HCT116 (cell line): ENCODE measurements at regions not wholly inside any gene's neighbourhood (a gene's known extent, or its start where the extent isn't known, plus 50 kb on each side); places are given as distances from the start of the nearest gene placed in this dataset.

Experiments
- ATAC-seq: fragments of 200-7000 bp; cut with Tn5 transposase; 2 replicates; pipeline ENCODE4 v1.9.1; 2020; ENCODE audit warnings: mild to moderate bottlenecking, moderate library complexity
- BruUV-seq: library from RNA; stranded (reverse); fragments of 400-500 nt; replicated peaks from 2 replicates; lab custom pipeline; 2021; lab: Mats Ljungman, UMichigan
- CTCF ChIA-PET: fragments of 300-600 bp; sonication (Branson Sonifier 250); formaldehyde crosslinking; loops from one replicate; lab custom pipeline; 2021; ENCODE audit warnings: antibody characterized with exemption; lab: Charles Lee
- POLR2A ChIA-PET: fragments of 300-600, 350-600 bp; sonication (Branson Sonifier 250); formaldehyde crosslinking; loops from one replicate; lab custom pipeline; 2021; ENCODE audit warnings: antibody characterized with exemption; lab: Charles Lee
- RAD21 ChIA-PET, 2 experiments: fragments of 300-600 bp; sonication (Branson Sonifier 250); formaldehyde crosslinking; loops; one replicate each; lab custom pipeline; 2023; ENCODE audit warnings: low total read pairs in 2 of 2; ENCODE audit not compliant: uncharacterized antibody in 2 of 2, unreplicated experiment in 2 of 2, low non-redundant PET in 1 of 2; lab: Charles Lee
- DNase-seq: peaks from one replicate; pipeline ENCODE4 v3.0.0-alpha.2; 2010; ENCODE audit warnings: low read depth, low spot score
- H2AFZ ChIP-seq: fragments of 200-600 bp; shearing (Covaris generic), sonication (generic); 2 replicates; pipeline ENCODE4 v1.6.1; 2017; ENCODE audit warnings: low read depth, mixed run types, mixed read lengths, antibody characterized with exemption, low read length; ENCODE audit not compliant: poor library complexity, severe bottlenecking
- H3K27ac ChIP-seq: 2 replicates; pipeline ENCODE4 v1.5.1; 2012; ENCODE audit warnings: low read depth, low read length
- H3K27me3 ChIP-seq: fragments of 200-600 bp; sonication (generic); 2 replicates; pipeline ENCODE4 v1.6.1; 2016; ENCODE audit warnings: mixed run types, low read length, mixed read lengths; ENCODE audit not compliant: insufficient read depth
- H3K36me3 ChIP-seq, 2 experiments: fragments of 200-500 bp in 1 of 2; fragments of 200-600 bp in 1 of 2; sonication (Bioruptor generic) in 1 of 2; sonication (generic) in 1 of 2; 2 replicates each; pipeline versions ENCODE4 v1.5.1 to v1.6.1; 2014 to 2016; ENCODE audit warnings: low read length in 2 of 2, inconsistent platforms in 1 of 2, mixed read lengths in 1 of 2, mixed run types in 1 of 2; ENCODE audit not compliant: insufficient read depth in 2 of 2, control insufficient read depth in 1 of 2
- H3K4me1 ChIP-seq, 2 experiments: fragments of 200-600 bp in 1 of 2; sonication (generic) in 1 of 2; 2 replicates each; pipeline versions ENCODE4 v1.5.1 to v1.6.1; 2012 to 2017; ENCODE audit warnings: low read length in 2 of 2, inconsistent platforms in 1 of 2, mild to moderate bottlenecking in 1 of 2, mixed read lengths in 1 of 2, mixed run types in 1 of 2, moderate library complexity in 1 of 2; ENCODE audit not compliant: insufficient read depth in 2 of 2, control insufficient read depth in 1 of 2
- H3K4me2 ChIP-seq: fragments of 200-600 bp; sonication (generic); 2 replicates; pipeline ENCODE4 v1.6.1; 2017; ENCODE audit warnings: mixed run types, low read length, mixed read lengths
- H3K4me3 ChIP-seq, 2 experiments: fragments of 200-600 bp in 1 of 2; sonication (generic) in 1 of 2; replicated peaks in 1 of 2; 2 replicates each; pipeline ENCODE4 v1.5.1; 2011 to 2016; ENCODE audit warnings: low read length in 2 of 2, control low read depth in 1 of 2, low read depth in 1 of 2, mild to moderate bottlenecking in 1 of 2, mixed read lengths in 1 of 2, mixed run types in 1 of 2
- H3K79me2 ChIP-seq: fragments of 200-600 bp; sonication (generic); 2 replicates; pipeline ENCODE4 v1.6.1; 2017; ENCODE audit warnings: mild to moderate bottlenecking, mixed run types, low read length, moderate library complexity, mixed read lengths; ENCODE audit not compliant: insufficient read depth
- H3K9ac ChIP-seq: fragments of 200-600 bp; sonication (generic); 2 replicates; pipeline ENCODE4 v1.6.1; 2016; ENCODE audit warnings: low read length, mixed read lengths
- H3K9me2 ChIP-seq: fragments of 200-600 bp; sonication (generic), shearing (Covaris generic); 2 replicates; pipeline ENCODE4 v1.6.1; 2017; ENCODE audit warnings: mixed run types, mild to moderate bottlenecking, moderate library complexity; ENCODE audit not compliant: insufficient read depth
- H3K9me3 ChIP-seq, 2 experiments: fragments of 200-500 bp in 1 of 2; fragments of 200-600 bp in 1 of 2; sonication (Bioruptor generic) in 1 of 2; sonication (generic) in 1 of 2; 2 replicates each; pipeline ENCODE4 v1.6.1; 2014 to 2017; ENCODE audit warnings: low read length in 2 of 2, mixed read lengths in 2 of 2, inconsistent platforms in 1 of 2, low read depth in 1 of 2, mild to moderate bottlenecking in 1 of 2, mixed run types in 1 of 2, moderate library complexity in 1 of 2; ENCODE audit not compliant: control insufficient read depth in 1 of 2, insufficient read depth in 1 of 2
- H4K20me1 ChIP-seq: fragments of 200-600 bp; sonication (generic), shearing (Covaris generic); 2 replicates; pipeline ENCODE4 v1.6.1; 2017; ENCODE audit warnings: mixed run types, mild to moderate bottlenecking, moderate library complexity; ENCODE audit not compliant: insufficient read depth
- ATF3 ChIP-seq: IDR thresholded peaks from 2 replicates; pipeline ENCODE4 v1.6.1; 2012
- CBX3 ChIP-seq: IDR thresholded peaks from 2 replicates; pipeline ENCODE4 v1.6.1; 2012; ENCODE audit warnings: low read depth
- CTCF ChIP-seq, 3 experiments: fragments of 200-600 bp in 1 of 3; sonication (generic) in 1 of 3; IDR thresholded peaks in 2 of 3; conservative IDR thresholded peaks in 1 of 3; 2 replicates each; pipeline ENCODE4 v1.5.1; 2012 to 2017; ENCODE audit warnings: low read depth in 2 of 3, low read length in 2 of 3, antibody characterized with exemption in 1 of 3, borderline replicate concordance in 1 of 3, control low read depth in 1 of 3, mild to moderate bottlenecking in 1 of 3, mixed read lengths in 1 of 3, mixed run types in 1 of 3, moderate library complexity in 1 of 3; ENCODE audit not compliant: insufficient read depth in 1 of 3
- EGR1 ChIP-seq: IDR thresholded peaks from 2 replicates; pipeline ENCODE4 v1.6.1; 2012; ENCODE audit warnings: low read depth
- ELF1 ChIP-seq: IDR thresholded peaks from 2 replicates; pipeline ENCODE4 v1.6.1; 2012; ENCODE audit warnings: low read depth, borderline replicate concordance
- EZH2 ChIP-seq: fragments of 200-600 bp; sonication (generic); IDR thresholded peaks from 2 replicates; pipeline ENCODE4 v1.6.1; 2017; ENCODE audit warnings: antibody characterized with exemption, mixed run types
- EZH2phosphoT487 ChIP-seq: fragments of 200-600 bp; IDR thresholded peaks from 2 replicates; pipeline ENCODE4 v1.6.1; 2018; ENCODE audit warnings: antibody characterized with exemption, borderline replicate concordance
- FOSL1 ChIP-seq: IDR thresholded peaks from 2 replicates; pipeline ENCODE4 v1.6.1; 2012; ENCODE audit warnings: low read depth
- JUND ChIP-seq: IDR thresholded peaks from 2 replicates; pipeline ENCODE4 v1.6.1; 2012
- MAX ChIP-seq: IDR thresholded peaks from 2 replicates; pipeline ENCODE4 v1.6.1; 2012
- POLR2A ChIP-seq: IDR thresholded peaks from 2 replicates; pipeline ENCODE4 v1.7.0; 2011; ENCODE audit warnings: borderline replicate concordance; ENCODE audit not compliant: insufficient read depth, insufficient read length; ENCODE audit errors: extremely low read depth
- RAD21 ChIP-seq: IDR thresholded peaks from 2 replicates; pipeline ENCODE4 v1.6.1; 2012; ENCODE audit warnings: low read depth, mild to moderate bottlenecking
- REST ChIP-seq: IDR thresholded peaks from 2 replicates; pipeline ENCODE4 v1.6.1; 2012; ENCODE audit warnings: low read depth
- SIN3A ChIP-seq: IDR thresholded peaks from 2 replicates; pipeline ENCODE4 v1.6.1; 2012; ENCODE audit warnings: low read depth
- SRF ChIP-seq: IDR thresholded peaks from 2 replicates; pipeline ENCODE4 v1.6.1; 2012; ENCODE audit warnings: low read depth
- TCF7L2 ChIP-seq: IDR thresholded peaks from 2 replicates; pipeline ENCODE4 v1.7.0; 2011; ENCODE audit warnings: borderline replicate concordance, inconsistent platforms; ENCODE audit not compliant: insufficient read depth, insufficient read length; ENCODE audit errors: extremely low read depth
- YY1 ChIP-seq: IDR thresholded peaks from 2 replicates; pipeline ENCODE4 v1.6.1; 2011; ENCODE audit warnings: low read length, low read depth, moderate library complexity, mild to moderate bottlenecking; ENCODE audit not compliant: insufficient replicate concordance; ENCODE audit errors: extremely low read depth
- ZBTB33 ChIP-seq: IDR thresholded peaks from 2 replicates; pipeline ENCODE4 v1.6.1; 2011; ENCODE audit warnings: mild to moderate bottlenecking, low read length, moderate library complexity; ENCODE audit not compliant: insufficient replicate concordance; ENCODE audit errors: extremely low read depth
- ZNF274 ChIP-seq: fragments of 200-500 bp; sonication (Bioruptor generic); IDR thresholded peaks from 2 replicates; pipeline ENCODE4 v1.6.1; 2014; ENCODE audit warnings: mild to moderate bottlenecking, low read depth, low read length, inconsistent platforms
- intact Hi-C: fragments of 100-400 bp; cut with micrococcal nuclease; formaldehyde crosslinking; loops from 2 replicates; pipeline ENCODE4 v1.10.0; 2022

GRCh38 chr3:170699158-170700053 lies 113.5 kb upstream of the SLC7A14 start:
- BruUV-seq, result no TSS peak
- CTCF ChIA-PET, result interaction anchor here (1.2 to 1.5 kb wide), 3 partner anchors 9 to 200 kb away, joined by 3 to 4 read pairs (median 3); no protein-coding TSS in a partner anchor

More at GRCh38 chr3:170699158-170700053, 113.5 kb upstream of the SLC7A14 start:
- intact Hi-C loops, result no loop called here
- ChIA-PET POLR2A (no interaction called here), RAD21 (no interaction called here)
- Histone ChIP-seq H4K20me1 (no peaks in the 10 kb centered on the region), H3K4me2 (no peak overlapping the region), H3K27me3 (no peaks in the 10 kb centered on the region), H3K27ac (no peak overlapping the region), H3K9me2 (no peaks in the 10 kb centered on the region), H3K9me3 (no peaks in the 10 kb centered on the region), H3K9ac (no peak overlapping the region), H3K4me1 (no peaks in the 10 kb centered on the region), H3K79me2 (no peaks in the 10 kb centered on the region), H3K36me3 (no peaks in the 10 kb centered on the region), H2AFZ (no peak overlapping the region), H3K4me3 (no peak overlapping the region)
- DNase-seq (no peak), ATAC-seq (no peak)
- no peak for TF ChIP-seq JUND
- no peak for TF ChIP-seq ZNF274
- TF ChIP-seq SIN3A, result no peak
- TF ChIP-seq TCF7L2, result no peak
- TF ChIP-seq POLR2A, result no peak
- no peak for TF ChIP-seq EGR1
- no peak for TF ChIP-seq ZBTB33
- no peak for TF ChIP-seq CBX3
- no peak for TF ChIP-seq YY1
- no peak for TF ChIP-seq RAD21
- no peak for TF ChIP-seq FOSL1
- no peak for TF ChIP-seq EZH2
- no peak for TF ChIP-seq ATF3
- TF ChIP-seq REST, result no peak
- TF ChIP-seq EZH2phosphoT487, result no peak
- no peak for TF ChIP-seq SRF
- no peak for TF ChIP-seq MAX
- TF ChIP-seq ELF1, result no peak
- no peak for TF ChIP-seq CTCF (IDR thresholded peaks at IDR 0.05 in 2 of 3, conservative IDR thresholded peaks at IDR 0.05 in 1 of 3; ENCODE audit: borderline replicate concordance in 1 of 3, insufficient read depth in 1 of 3, low read depth in 2 of 3, low read length in 2 of 3)
